PFSK-1 (cell line): ENCODE measurements at regions not wholly inside any gene's neighbourhood (a gene's known extent, or its start where the extent isn't known, plus 50 kb on each side); places are given as distances from the start of the nearest gene placed in this dataset.

Experiments
- FOXP2 ChIP-seq: optimal IDR thresholded peaks from 2 replicates; pipeline ENCODE3; 2011; ENCODE audit warnings: borderline replicate concordance, control low read depth, inconsistent platforms; ENCODE audit not compliant: insufficient read depth; ENCODE audit errors: extremely low read length, extremely low read depth
- POLR2AphosphoS5 ChIP-seq: IDR thresholded peaks from 2 replicates; pipeline ENCODE4 v1.6.1; 2012; ENCODE audit warnings: low read depth, mild to moderate bottlenecking, control low read depth, low read length, moderate library complexity
- SIN3A ChIP-seq: IDR thresholded peaks from 2 replicates; pipeline ENCODE4 v1.6.1; 2012; ENCODE audit warnings: mild to moderate bottlenecking, low read length, moderate library complexity, borderline replicate concordance; ENCODE audit not compliant: insufficient read depth
- TAF1 ChIP-seq: IDR thresholded peaks from 2 replicates; pipeline ENCODE4 v1.6.1; 2012; ENCODE audit warnings: low read length, control low read depth, borderline replicate concordance; ENCODE audit not compliant: insufficient read depth
- TF ChIP-seq, protein P1 (sequence below), 2 experiments: IDR thresholded peaks; 2 replicates each; pipeline versions ENCODE4 v1.6.1 to v1.8.0; 2011 to 2012; ENCODE audit warnings: low read depth in 2 of 2, low read length in 2 of 2, control low read depth in 1 of 2, inconsistent platforms in 1 of 2, mild to moderate bottlenecking in 1 of 2, moderate library complexity in 1 of 2; ENCODE audit not compliant: insufficient read depth in 1 of 2

DNA sequence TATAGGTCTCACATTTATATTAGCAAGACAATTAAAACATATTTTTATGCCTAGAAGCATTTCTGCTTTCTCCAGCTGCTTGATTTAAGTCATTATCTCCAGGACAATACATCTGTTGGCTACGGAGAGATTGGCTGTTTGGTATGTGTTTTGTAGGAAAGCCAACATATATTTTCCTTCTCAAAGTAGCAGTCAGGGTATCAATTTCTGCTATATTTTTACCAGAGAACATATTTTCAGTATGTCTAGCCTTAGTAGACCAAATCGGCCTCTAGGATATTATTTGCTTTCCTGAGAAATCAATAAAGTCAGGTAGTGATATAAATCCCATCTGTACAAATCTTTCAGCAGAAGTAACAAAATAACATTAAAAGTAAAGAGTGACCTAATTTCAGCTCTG is 150.0 kb upstream of the COL3A1 start:
- TF ChIP-seq POLR2AphosphoS5 (no peak), FOXP2 (no peak), SIN3A (no peak), TAF1 (no peak)
- TF ChIP-seq, protein P1, sequence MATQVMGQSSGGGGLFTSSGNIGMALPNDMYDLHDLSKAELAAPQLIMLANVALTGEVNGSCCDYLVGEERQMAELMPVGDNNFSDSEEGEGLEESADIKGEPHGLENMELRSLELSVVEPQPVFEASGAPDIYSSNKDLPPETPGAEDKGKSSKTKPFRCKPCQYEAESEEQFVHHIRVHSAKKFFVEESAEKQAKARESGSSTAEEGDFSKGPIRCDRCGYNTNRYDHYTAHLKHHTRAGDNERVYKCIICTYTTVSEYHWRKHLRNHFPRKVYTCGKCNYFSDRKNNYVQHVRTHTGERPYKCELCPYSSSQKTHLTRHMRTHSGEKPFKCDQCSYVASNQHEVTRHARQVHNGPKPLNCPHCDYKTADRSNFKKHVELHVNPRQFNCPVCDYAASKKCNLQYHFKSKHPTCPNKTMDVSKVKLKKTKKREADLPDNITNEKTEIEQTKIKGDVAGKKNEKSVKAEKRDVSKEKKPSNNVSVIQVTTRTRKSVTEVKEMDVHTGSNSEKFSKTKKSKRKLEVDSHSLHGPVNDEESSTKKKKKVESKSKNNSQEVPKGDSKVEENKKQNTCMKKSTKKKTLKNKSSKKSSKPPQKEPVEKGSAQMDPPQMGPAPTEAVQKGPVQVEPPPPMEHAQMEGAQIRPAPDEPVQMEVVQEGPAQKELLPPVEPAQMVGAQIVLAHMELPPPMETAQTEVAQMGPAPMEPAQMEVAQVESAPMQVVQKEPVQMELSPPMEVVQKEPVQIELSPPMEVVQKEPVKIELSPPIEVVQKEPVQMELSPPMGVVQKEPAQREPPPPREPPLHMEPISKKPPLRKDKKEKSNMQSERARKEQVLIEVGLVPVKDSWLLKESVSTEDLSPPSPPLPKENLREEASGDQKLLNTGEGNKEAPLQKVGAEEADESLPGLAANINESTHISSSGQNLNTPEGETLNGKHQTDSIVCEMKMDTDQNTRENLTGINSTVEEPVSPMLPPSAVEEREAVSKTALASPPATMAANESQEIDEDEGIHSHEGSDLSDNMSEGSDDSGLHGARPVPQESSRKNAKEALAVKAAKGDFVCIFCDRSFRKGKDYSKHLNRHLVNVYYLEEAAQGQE (IDR thresholded peaks at IDR 0.05; ENCODE audit: insufficient read depth in 1 of 2, low read depth in 2 of 2, low read length in 2 of 2): no peak
